Right ventricle myocardium inferior (tissue), 1 donor: ENCODE measurements at regions not wholly inside any gene's neighbourhood (a gene's known extent, or its start where the extent isn't known, plus 50 kb on each side); places are given as distances from the start of the nearest gene placed in this dataset.

Experiments
- ATAC-seq: fragments of 200-7000 bp; cut with Tn5 transposase; one replicate; pipeline ENCODE4 v1.9.1; 2020; ENCODE audit warnings: mild to moderate bottlenecking, moderate library complexity
- DNase-seq: peaks from one replicate; pipeline ENCODE4 v3.0.0; 2021; ENCODE audit errors: missing footprints
- intact Hi-C: fragments of 100-400 bp; cut with DNase I; formaldehyde crosslinking; loops from one replicate; pipeline ENCODE4 v1.11.0; 2022
- donor health status: DM: no; HTN: yes; CAD: no; lungs with severe emphysema.

GRCh38 chr4:159051245-159052071 is 51.4 kb upstream of the RAPGEF2 start:
- DNase-seq (no peak), ATAC-seq (no peak)
- intact Hi-C loops: no loop called here

GRCh38 chr4:159052315-159052714 is 50.6 kb upstream of the RAPGEF2 start:
- intact Hi-C loops: no loop called here
- DNase-seq (no peak), ATAC-seq (no peak)
